Aorta (tissue), 5 donors: ENCODE measurements at regions not wholly inside any gene's neighbourhood (a gene's known extent, or its start where the extent isn't known, plus 50 kb on each side); places are given as distances from the start of the nearest gene placed in this dataset.

Experiments used
- ATAC-seq: fragments of 200-7000 bp; cut with Tn5 transposase; one replicate; pipeline ENCODE4 v1.9.1; 2022; ENCODE audit warnings: moderate library complexity; ENCODE audit not compliant: low FRiP score
- DNase-seq, 2 donors: peaks; one replicate each; pipeline ENCODE4 v3.0.0-alpha.2; 2020
- H3K27ac ChIP-seq, 2 donors: one replicate each; pipeline ENCODE4 v1.5.1; 2013; ENCODE audit warnings: low read length in 2 of 2, mild to moderate bottlenecking in 2 of 2, moderate library complexity in 2 of 2, control low read depth in 1 of 2, inconsistent platforms in 1 of 2, low read depth in 1 of 2
- H3K27me3 ChIP-seq, 2 donors: one replicate each; pipeline ENCODE4 v1.6.1; 2013; ENCODE audit warnings: control low read depth in 1 of 2, low read length in 1 of 2, mild to moderate bottlenecking in 1 of 2, moderate library complexity in 1 of 2; ENCODE audit not compliant: insufficient read depth in 2 of 2, control insufficient read depth in 1 of 2
- H3K36me3 ChIP-seq, 2 donors: one replicate each; pipeline ENCODE4 v1.6.1; 2013; ENCODE audit warnings: control low read depth in 1 of 2, low read length in 1 of 2, mild to moderate bottlenecking in 1 of 2; ENCODE audit not compliant: insufficient read depth in 2 of 2, control insufficient read depth in 1 of 2
- H3K4me1 ChIP-seq, 2 donors: one replicate each; pipeline ENCODE4 v1.6.1; 2013; ENCODE audit warnings: low read length in 2 of 2, control low read depth in 1 of 2, mild to moderate bottlenecking in 1 of 2, moderate library complexity in 1 of 2; ENCODE audit not compliant: insufficient read depth in 2 of 2, control insufficient read depth in 1 of 2
- H3K4me3 ChIP-seq, 2 donors: one replicate each; pipeline ENCODE4 v1.5.1; 2013; ENCODE audit warnings: low read length in 2 of 2, control low read depth in 1 of 2, mild to moderate bottlenecking in 1 of 2
- H3K9me3 ChIP-seq: one replicate; pipeline ENCODE4 v1.6.1; 2013; ENCODE audit warnings: mild to moderate bottlenecking, low read length; ENCODE audit not compliant: control insufficient read depth
- WGBS, 2 donors: extraction: QIAGEN DNeasy Blood & Tissue Kit; methylation state at CpG; one replicate each; pipeline ENCODE4 v1.1.7; 2013; 5-methylcytosine and 5-hydroxymethylcytosine counted together
- intact Hi-C, 2 donors: fragments of 100-400 bp; cut with DNase I; formaldehyde crosslinking; loops; one replicate each; pipeline versions ENCODE4 v1.14.2 to v1.15.0; 2022
- donor health status: healthy with polysubstance abuse.
- donor health status: Bipolar disorder and iron deficiency.
- donor health status: DM: no; HTN: no; CAD: no.
- donor health status: DM: no; HTN: no; CAD: no.
- donor health status: DM: yes; HTN: yes; CAD: no.

- WGBS, 2 donors = 47 to 55% methylated on average over 5 of the region's 5 CpGs
- no peak overlapping the region for H3K27ac ChIP-seq
- ATAC-seq (no peak), DNase-seq (no peak)
- intact Hi-C loops = no loop called here
- H3K4me1 ChIP-seq = peaks cover 0 to 13% of the 10 kb centered on the region in 2 donors
- H3K9me3 ChIP-seq = no peaks in the 10 kb centered on the region
- H3K36me3 ChIP-seq = no peaks in the 10 kb centered on the region
- H3K4me3 ChIP-seq = no peak overlapping the region
- no peaks in the 10 kb centered on the region for H3K27me3 ChIP-seq
Observed at GRCh38 chr3:177932750-177933660, 603.2 kb upstream of the KCNMB2 start.

- no peak for ATAC-seq
- intact Hi-C loops = no loop called here
- Histone ChIP-seq H3K4me3 (no peak overlapping the region), H3K4me1 (peaks cover 0 to 13% of the 10 kb centered on the region in 2 donors), H3K27me3 (no peaks in the 10 kb centered on the region), H3K36me3 (no peaks in the 10 kb centered on the region), H3K27ac (no peak overlapping the region), H3K9me3 (no peaks in the 10 kb centered on the region)
- no peak for DNase-seq
- WGBS, 2 donors = 86 to 88% methylated on average over 10 of the region's 10 CpGs
Observed at GRCh38 chr3:177934001-177934891, 602.0 kb upstream of the KCNMB2 start.

- Histone ChIP-seq H3K27me3 (no peaks in the 10 kb centered on the region), H3K27ac (no peak overlapping the region), H3K4me3 (no peak overlapping the region), H3K36me3 (no peaks in the 10 kb centered on the region), H3K9me3 (no peaks in the 10 kb centered on the region), H3K4me1 (peaks cover 0 to 9% of the 10 kb centered on the region in 2 donors)
- no peak for ATAC-seq
- intact Hi-C loops = no loop called here
- no peak for DNase-seq
- WGBS, 2 donors = 73 to 81% methylated on average over 6 of the region's 6 CpGs
Observed at GRCh38 chr3:177935047-177935446, 601.2 kb upstream of the KCNMB2 start.

- Histone ChIP-seq H3K4me3 (no peak overlapping the region), H3K36me3 (no peaks in the 10 kb centered on the region), H3K27me3 (no peaks in the 10 kb centered on the region), H3K9me3 (no peaks in the 10 kb centered on the region), H3K4me1 (peaks cover 0 to 6% of the 10 kb centered on the region in 2 donors), H3K27ac (no peak overlapping the region)
- intact Hi-C loops = no loop called here
- no peak for ATAC-seq
- 94 to 95% methylated on average over 2 of the region's 2 CpGs for WGBS, 2 donors
- no peak for DNase-seq
Observed at GRCh38 chr3:177936721-177937120, 599.5 kb upstream of the KCNMB2 start.

DNA sequence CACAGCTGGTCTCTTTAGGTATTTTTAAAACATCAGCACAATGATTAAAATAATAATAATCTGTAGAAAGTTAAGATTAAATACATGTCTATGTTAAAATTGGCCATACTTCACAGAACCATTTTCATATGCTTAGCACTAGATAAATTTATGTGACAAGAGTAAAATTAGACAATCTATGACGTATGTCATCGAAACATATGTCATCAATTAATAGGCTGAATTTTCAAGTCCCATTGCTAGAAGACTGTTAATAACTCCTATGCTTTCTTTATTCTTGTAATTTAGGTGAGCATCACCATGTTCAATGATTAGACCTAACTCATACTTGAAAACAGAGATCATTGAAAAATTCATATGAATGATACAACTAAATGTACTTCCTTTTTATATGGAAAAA is 593.3 kb upstream of the KCNMB2 start:
- no peak for DNase-seq
- Histone ChIP-seq H3K4me1 (no peaks in the 10 kb centered on the region), H3K36me3 (no peaks in the 10 kb centered on the region), H3K27ac (no peak overlapping the region), H3K9me3 (no peaks in the 10 kb centered on the region), H3K27me3 (no peaks in the 10 kb centered on the region), H3K4me3 (no peak overlapping the region)
- intact Hi-C loops = no loop called here
- no peak for ATAC-seq
- 92 to 95% methylated on average over 2 of the region's 2 CpGs for WGBS, 2 donors

DNA sequence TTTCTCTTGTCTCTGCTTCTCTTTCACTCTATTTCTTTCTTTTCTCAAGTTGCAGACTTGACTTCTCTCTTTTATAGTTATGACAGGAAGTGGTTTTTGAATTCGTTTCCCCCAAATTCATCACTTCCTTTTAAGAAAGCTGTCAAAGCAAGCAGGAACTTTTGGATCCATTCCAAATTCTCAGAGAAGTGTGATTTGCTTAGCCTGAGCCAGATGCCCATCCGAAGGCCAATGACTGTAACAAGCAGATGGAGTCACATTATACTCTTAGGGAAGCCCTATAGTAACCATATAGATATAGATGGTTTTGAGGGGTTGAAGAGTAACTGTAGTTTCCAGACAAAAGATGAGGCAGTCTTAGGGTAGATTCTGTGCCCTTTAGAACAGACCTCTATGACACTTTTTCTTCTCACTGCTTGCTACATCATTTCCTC is 592.0 kb upstream of the KCNMB2 start:
- DNase-seq (no peak), ATAC-seq (no peak)
- H3K27me3 ChIP-seq = no peaks in the 10 kb centered on the region
- H3K9me3 ChIP-seq = peaks cover 3% of the 10 kb centered on the region
- no peaks in the 10 kb centered on the region for H3K36me3 ChIP-seq
- no peaks in the 10 kb centered on the region for H3K4me1 ChIP-seq
- H3K4me3 ChIP-seq = no peak overlapping the region
- 79 to 80% methylated on average over 2 of the region's 2 CpGs for WGBS, 2 donors
- no peak overlapping the region for H3K27ac ChIP-seq
- intact Hi-C loops = no loop called here

- intact Hi-C loops = no loop called here
- no peak for DNase-seq
- H3K9me3 ChIP-seq = peaks cover 3% of the 10 kb centered on the region
- ATAC-seq = no peak
- WGBS, 2 donors = 96 to 98% methylated on average over 7 of the region's 7 CpGs
- H3K27me3 ChIP-seq = no peaks in the 10 kb centered on the region
- H3K36me3 ChIP-seq = no peaks in the 10 kb centered on the region
- H3K27ac ChIP-seq = no peak overlapping the region
- no peak overlapping the region for H3K4me3 ChIP-seq
- H3K4me1 ChIP-seq = no peaks in the 10 kb centered on the region
Observed at GRCh38 chr3:177946048-177946447, 590.2 kb upstream of the KCNMB2 start.

GRCh38 chr3:177946497-177946896 is 589.7 kb upstream of the KCNMB2 start:
- Histone ChIP-seq H3K27ac (no peak overlapping the region), H3K36me3 (no peaks in the 10 kb centered on the region), H3K4me3 (no peak overlapping the region), H3K9me3 (peaks cover 3% of the 10 kb centered on the region), H3K27me3 (no peaks in the 10 kb centered on the region), H3K4me1 (no peaks in the 10 kb centered on the region)
- ATAC-seq (peak; percentile 51), DNase-seq (no peak)
- intact Hi-C loops = no loop called here
- 50 to 63% methylated on average over 1 of the region's 1 CpG for WGBS, 2 donors
